ENCODE measurements at regions not wholly inside any gene's neighbourhood (a gene's known extent, or its start where the extent isn't known, plus 50 kb on each side); places are given as distances from the start of the nearest gene placed in this dataset.

DNA sequence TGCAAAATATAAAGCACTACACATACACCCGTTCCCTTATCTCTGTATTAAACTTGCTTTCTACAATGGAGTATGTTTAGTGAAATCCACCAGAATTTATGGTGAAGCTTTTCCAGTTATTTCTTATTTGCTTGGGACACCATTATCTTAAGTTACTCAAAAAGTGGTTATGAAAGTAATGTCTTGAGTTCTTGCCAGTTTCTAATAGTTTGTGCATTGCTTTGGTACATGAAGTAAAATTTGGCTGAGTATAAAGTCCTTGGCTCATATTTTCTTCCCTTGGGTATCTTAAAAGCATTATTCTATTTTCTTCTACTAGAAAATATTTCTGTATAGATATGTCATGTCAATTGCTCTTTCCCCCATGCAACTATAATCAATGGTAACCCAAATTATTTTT is 85.2 kb downstream of the POLR1F start:
- H3K4me3 ChIP-seq (ENCODE audit: low read depth, poor library complexity, severe bottlenecking): no peak overlapping the region
- intact Hi-C loops (cut with DNase I; ENCODE audit: low total_unique reads): no loop called here
- DNase-seq (ENCODE audit: low spot score in 2 of 2): no peak
- WGBS, 2 donors: 88 to 94% methylated on average over 1 of the region's 1 CpG
- TF ChIP-seq, protein P1, sequence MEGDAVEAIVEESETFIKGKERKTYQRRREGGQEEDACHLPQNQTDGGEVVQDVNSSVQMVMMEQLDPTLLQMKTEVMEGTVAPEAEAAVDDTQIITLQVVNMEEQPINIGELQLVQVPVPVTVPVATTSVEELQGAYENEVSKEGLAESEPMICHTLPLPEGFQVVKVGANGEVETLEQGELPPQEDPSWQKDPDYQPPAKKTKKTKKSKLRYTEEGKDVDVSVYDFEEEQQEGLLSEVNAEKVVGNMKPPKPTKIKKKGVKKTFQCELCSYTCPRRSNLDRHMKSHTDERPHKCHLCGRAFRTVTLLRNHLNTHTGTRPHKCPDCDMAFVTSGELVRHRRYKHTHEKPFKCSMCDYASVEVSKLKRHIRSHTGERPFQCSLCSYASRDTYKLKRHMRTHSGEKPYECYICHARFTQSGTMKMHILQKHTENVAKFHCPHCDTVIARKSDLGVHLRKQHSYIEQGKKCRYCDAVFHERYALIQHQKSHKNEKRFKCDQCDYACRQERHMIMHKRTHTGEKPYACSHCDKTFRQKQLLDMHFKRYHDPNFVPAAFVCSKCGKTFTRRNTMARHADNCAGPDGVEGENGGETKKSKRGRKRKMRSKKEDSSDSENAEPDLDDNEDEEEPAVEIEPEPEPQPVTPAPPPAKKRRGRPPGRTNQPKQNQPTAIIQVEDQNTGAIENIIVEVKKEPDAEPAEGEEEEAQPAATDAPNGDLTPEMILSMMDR (IDR thresholded peaks at IDR 0.05): no peak
- TF ChIP-seq POLR2A (IDR thresholded peaks at IDR 0.05): no peak

GRCh38 chr7:19621740-19622139 is 87.1 kb downstream of the POLR1F start:
- no peak for TF ChIP-seq POLR2A (IDR thresholded peaks at IDR 0.05)
- DNase-seq (ENCODE audit: low spot score in 2 of 2): no peak
- intact Hi-C loops (cut with DNase I; ENCODE audit: low total_unique reads): no loop called here
- 64 to 66% methylated on average over 2 of the region's 2 CpGs for WGBS, 2 donors
- H3K4me3 ChIP-seq (ENCODE audit: low read depth, poor library complexity, severe bottlenecking): no peak overlapping the region

DNA sequence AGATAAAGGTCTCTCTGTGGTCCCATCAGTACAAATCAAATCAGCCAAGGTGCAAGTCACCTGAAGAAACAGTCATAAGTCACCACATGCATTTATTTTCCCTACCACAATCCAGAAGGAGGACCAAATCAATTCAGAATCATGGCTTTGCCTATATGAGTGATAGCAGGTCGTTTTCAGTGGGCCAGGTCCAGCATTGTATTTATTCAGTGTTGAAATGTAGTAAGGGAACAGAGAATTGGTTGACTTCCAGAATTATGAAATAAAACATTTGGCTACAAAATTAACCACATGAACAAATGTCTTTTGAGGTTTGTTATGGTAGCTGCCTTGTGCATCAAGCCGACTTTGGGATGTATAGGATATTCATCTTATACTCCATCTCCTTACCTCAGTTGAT is 88.4 kb downstream of the POLR1F start:
- intact Hi-C loops (cut with DNase I; ENCODE audit: low total_unique reads): no loop called here
- DNase-seq (ENCODE audit: low spot score in 2 of 2): no peak
- no peak overlapping the region for H3K4me3 ChIP-seq (ENCODE audit: low read depth, poor library complexity, severe bottlenecking)
- 41 to 46% methylated on average over 2 of the region's 2 CpGs for WGBS, 2 donors
- TF ChIP-seq, protein P1 (IDR thresholded peaks at IDR 0.05): no peak
- no peak for TF ChIP-seq POLR2A (IDR thresholded peaks at IDR 0.05)

- intact Hi-C loops (cut with DNase I; ENCODE audit: low total_unique reads): no loop called here
- DNase-seq (ENCODE audit: low spot score in 2 of 2): no peak
- 67 to 75% methylated on average over 1 of the region's 1 CpG for WGBS, 2 donors
- no peak overlapping the region for H3K4me3 ChIP-seq (ENCODE audit: low read depth, poor library complexity, severe bottlenecking)
- TF ChIP-seq, protein P1 (IDR thresholded peaks at IDR 0.05): no peak
- no peak for TF ChIP-seq POLR2A (IDR thresholded peaks at IDR 0.05)
Observed at GRCh38 chr7:19619122-19619521, 89.7 kb downstream of the POLR1F start.

DNA sequence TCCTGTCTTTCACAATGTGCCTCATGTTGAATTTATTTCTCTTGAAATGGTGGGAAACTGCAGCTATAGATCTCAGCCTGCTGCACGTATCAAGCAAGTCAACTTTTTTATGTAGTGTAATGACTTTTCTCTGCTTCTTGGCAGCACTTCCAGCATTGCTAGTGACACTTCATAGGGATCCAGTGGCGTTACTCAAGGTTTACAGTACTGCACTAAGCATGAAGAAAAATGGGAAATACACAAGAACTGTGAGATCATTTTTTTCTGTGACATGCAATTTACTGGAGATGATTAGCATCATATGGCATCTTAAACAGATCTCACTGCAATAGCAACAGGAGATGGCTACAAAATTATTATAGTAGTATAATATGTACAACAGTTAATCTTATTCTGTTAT is 90.9 kb downstream of the POLR1F start:
- no peak overlapping the region for H3K4me3 ChIP-seq (ENCODE audit: low read depth, poor library complexity, severe bottlenecking)
- DNase-seq (ENCODE audit: low spot score in 2 of 2): no peak
- intact Hi-C loops (cut with DNase I; ENCODE audit: low total_unique reads): no loop called here
- TF ChIP-seq, protein P1 (IDR thresholded peaks at IDR 0.05): no peak
- no peak for TF ChIP-seq POLR2A (IDR thresholded peaks at IDR 0.05)
- WGBS, 2 donors: 39 to 49% methylated on average over 2 of the region's 2 CpGs

- TF ChIP-seq POLR2A (IDR thresholded peaks at IDR 0.05): no peak
- TF ChIP-seq, protein P1 (IDR thresholded peaks at IDR 0.05): no peak
Observed at GRCh38 chr7:19610194-19610943, 98.5 kb downstream of the POLR1F start.

More at GRCh38 chr7:19610194-19610943, 98.5 kb downstream of the POLR1F start:
- no peak overlapping the region for H3K4me3 ChIP-seq (ENCODE audit: low read depth, poor library complexity, severe bottlenecking)
- DNase-seq (ENCODE audit: low spot score in 2 of 2): no peak
- intact Hi-C loops (cut with DNase I; ENCODE audit: low total_unique reads): no loop called here
